CD4-positive, alpha-beta T cell treated with Interleukin-4 for 1 hour (primary cell): ENCODE measurements at regions not wholly inside any gene's neighbourhood (a gene's known extent, or its start where the extent isn't known, plus 50 kb on each side); places are given as distances from the start of the nearest gene placed in this dataset.
"Not testable (repeated sequence)": the region's sequence is repeated elsewhere in the genome, so short reads cannot be mapped to it uniquely, and the experiment has no call there.

ENCODE experiments used
- DNase-seq, 2 donors: peaks; one replicate each; pipeline ENCODE4 v3.0.0-alpha.2; 2020 to 2022

DNA sequence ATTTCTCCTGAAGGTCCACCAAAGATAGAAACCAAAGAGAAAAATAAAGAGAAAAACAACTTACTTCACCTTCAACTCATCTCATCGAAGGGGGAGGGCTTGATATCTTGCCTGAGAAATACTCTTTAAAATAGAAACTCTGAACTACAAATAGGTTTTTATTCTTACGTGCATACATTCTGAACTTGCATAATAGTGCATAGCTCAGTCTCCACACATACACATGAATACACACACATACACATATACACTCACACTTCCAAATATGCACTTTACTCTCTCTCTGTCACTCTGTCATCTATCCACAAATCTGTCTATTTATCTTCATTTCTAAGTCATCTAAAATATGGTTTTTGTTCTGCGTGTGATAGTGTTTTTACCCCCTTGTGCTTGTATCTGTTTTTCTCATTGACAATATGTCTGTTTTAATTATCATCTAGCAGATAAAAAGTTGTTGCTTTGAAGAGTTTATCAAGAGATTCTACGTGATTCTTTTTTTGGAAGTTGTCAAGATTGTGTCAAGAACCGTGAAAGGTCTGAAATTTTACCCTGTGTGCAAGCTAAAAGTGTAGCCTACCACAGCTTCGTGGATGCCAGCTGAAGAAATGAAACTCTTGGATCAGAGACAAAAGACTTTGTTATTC, 468.8 kb downstream of the EPM2A start:
- no peak for DNase-seq

DNA sequence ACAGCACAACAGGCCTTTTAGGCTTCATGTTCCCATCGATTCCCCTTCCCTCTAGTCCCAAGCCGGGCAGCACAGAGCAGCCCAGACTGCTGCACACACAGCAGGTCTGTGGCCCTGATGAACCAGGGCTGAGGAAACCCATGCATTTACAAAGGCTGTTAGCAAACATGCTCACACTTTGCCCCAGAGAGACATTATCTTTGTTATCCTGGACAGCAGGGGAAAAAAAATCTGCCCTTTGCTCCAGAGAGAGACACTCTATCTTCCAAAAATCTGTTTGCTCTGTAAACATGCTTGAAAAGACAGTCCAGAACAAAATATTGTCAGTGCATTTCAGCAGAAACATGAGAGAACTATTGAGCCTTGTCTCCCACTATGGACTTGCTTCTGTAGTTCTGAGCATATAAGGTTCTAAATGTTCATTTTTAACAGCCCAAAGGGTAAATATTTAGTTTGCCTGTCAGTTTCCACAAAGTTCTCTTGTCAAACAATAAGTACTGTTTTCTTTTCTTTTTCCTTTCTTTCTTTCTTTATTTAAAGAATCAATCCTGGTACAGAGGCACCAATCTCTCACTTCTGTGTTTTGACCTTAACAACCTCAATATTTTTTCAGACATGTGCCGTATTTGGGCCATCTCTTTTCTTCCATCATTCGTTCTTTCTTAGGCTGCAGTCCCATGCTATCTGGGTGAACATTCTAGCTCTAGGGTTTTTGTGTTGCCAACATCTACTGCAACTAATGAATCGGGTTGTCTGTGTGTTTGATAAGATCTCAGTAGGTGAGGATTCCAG, 468.0 kb downstream of the EPM2A start:
- DNase-seq: no peak

DNA sequence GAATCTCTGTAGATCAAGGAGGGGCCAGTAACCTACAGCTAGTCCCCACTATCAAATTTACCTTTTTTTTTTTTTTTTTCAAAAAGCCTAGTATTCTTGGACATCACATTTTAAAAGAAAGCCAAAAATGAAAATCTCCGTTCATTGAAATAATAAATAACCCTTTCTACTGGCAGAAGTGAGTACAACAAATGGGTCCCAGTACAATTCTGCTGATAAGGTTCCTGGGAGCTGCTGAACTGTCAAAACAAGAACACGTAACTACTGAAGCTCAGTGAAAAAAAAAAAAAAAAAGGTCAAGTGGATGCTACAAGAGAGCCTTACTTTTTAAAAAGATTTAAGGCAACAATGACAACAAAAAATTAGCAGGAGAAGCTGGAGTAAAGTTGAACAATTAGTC, 464.9 kb downstream of the EPM2A start:
- DNase-seq: no peak

DNA sequence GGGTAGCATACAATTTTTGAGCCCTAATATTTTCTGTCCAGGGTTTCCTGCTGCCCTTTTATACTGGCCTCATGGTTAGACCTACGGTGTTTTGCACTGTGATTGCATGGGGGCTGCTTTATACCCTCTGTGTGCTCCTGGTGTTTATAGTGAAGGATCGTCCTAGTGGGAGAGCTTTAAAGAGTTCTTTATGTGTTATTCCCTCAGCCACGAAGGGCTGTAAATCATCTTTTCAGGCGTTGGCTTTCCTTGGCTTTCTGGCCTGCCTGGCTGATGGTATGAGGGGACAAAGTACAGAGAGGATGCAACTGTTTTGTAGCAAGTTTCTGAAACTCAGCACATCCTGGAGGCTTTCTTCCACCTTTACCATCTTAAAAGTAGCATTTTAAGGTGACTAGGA, 464.3 kb downstream of the EPM2A start:
- no peak for DNase-seq

DNA sequence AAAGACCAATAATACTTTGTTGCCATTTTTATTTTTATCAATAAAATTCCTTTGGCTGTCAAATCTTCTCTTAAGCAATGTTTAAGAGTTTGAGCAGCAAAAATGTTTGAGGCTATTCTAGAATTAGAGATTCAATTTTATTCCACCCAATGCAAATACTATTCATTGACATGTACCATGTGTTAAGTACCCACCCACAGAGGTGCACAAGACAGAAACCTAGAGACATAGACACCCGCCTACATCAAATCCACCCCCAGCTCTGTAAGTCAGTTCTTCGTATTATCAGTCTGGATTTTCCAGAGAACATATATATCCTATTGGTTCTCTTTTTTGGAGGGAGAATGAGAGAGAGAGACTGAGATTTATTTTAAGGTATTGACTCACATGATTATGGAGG, 463.7 kb downstream of the EPM2A start:
- no peak for DNase-seq

DNA sequence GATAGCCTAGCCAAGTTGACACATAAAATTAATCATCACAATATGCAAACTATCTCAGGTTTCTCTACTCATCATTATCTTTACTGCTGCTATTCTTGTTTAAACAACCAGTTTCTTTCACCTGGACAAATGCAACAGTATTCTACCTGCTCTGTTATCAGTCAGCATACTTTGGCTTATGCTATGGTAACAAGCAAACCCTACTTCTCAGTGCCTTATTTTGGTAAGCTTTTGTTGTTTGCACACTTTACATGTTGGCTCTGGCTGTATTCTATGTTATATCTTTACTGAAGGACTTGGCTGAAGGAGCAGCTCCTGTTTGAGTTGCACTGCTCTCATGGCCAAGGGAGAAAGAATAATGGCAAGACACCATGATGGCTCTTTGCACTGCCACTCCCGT, 463.1 kb downstream of the EPM2A start:
- DNase-seq: no peak

DNA sequence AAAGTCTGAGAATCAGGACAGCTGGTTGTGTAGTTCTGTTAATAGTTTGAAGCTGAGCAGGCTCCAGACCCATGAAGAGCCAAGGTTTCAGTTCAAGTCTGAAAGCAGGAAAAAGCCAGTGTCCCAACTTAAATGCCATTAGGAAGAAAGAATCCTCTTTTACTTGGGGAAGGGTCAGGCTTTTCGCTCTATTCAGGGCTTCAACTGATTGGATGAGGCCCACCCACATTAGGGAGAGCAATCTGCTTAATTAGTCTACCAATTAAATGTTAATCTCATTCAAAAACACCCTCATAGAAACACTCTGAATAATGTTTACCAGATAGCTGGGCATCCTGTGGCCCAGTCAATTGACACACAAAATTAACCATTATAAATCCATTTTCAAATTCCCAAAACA, 462.2 kb downstream of the EPM2A start:
- DNase-seq: no peak

DNA sequence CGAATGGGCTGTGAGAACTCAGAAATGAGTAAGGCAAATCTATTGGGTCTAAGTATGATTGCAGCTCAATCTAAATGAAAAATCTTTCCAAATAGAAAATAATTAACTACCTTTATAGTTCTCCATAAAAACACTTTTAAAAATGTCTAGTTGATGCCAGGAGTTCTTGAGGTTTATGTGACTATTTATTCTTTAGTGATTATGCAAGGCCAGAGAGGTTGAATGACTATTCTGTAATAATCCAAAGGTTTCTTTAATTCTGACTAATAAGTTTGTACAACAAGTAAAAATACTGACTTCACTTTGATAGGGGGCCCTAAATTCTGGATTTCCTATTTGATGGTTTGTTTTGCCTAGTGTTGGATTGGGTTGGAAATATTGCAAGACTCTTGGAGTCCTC, 461.2 kb downstream of the EPM2A start:
- no peak for DNase-seq

DNA sequence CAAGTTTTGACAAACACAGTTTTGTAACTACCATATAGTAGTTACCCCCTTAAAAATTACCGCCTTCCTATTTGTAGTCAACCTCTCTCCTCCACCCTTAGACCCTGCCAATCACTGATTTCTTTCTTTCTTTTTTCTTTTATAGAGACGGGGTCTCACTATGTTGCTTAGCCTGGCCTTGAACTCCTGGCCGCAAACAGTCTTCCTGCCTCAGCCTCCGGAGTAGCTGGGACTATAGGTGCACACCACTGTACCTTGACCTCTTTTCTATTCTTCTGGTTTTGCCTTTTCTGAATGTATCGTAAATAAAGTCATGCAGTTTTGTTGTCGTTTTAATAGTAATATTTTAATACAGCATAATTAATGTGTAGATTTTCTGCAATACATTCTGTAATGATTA, 460.3 kb downstream of the EPM2A start:
- no peak for DNase-seq

DNA sequence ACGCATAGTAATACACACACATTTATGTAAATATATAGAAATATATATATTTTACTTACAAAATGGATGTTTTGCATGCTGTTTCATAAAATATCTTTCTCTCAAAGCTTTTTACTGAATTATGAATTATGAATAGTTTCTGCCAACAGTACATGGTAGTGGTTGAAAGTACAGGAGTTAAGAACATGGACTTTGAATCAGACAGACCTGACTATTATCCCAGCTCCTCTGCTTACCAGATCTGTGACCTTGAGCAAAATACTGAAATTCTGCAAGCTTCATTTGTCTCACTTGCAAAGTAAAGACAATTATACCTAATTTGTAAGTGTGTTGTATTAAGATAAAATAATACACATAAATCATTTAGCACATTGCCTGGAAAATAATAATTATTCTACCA, 459.5 kb downstream of the EPM2A start:
- DNase-seq: no peak

DNA sequence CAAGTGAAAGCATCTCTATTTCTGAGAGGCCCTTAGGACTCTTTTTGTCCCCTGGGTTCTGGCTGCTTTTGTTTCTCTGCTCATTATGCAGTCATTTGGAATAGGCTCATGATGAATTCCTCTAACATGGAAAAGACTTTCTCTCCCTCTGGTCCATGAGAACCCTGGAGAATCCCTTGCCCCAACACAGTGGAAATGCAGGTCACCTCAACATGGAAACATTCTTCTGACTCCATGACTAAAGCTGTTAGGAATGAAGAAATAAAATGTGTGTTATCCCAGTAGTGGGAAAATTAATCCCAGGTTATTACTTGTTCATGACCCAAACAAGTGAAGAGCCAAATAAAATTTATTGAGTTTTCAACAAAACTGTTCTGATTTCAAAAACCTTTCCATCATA, 458.6 kb downstream of the EPM2A start:
- no peak for DNase-seq

DNA sequence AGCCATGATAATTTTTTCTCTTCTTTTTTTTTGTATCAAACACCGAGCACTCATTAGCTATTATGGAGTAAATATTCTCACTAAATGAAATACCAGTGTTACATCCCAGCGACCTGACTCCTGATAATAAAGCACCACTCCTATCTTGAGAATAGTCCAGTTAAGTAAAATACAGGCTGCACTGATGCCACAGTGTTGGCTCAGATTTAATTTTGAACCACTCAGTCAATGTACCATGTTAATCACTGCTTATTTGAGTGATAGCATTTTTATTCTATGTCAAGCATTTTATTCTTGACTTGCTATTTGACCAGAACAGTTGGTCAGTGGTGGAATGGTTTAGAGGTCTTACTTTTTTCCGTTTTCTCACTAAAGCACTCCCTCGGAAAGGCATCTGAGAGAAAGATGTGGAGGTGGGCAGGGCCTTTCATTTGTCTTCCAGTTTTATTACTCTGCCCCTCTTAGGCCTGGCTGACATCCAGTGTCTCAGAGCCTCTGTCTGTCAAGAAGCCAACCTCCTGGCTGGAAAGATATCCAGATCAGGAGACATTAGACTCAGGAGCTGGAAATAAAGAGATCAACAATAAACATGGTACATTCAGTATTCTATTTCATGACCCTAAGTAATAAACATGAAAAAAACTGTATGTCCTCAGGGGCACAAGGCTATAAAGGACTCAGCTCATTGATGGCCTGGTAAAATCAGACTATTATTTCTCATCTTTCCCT, 457.8 kb downstream of the EPM2A start:
- no peak for DNase-seq

DNA sequence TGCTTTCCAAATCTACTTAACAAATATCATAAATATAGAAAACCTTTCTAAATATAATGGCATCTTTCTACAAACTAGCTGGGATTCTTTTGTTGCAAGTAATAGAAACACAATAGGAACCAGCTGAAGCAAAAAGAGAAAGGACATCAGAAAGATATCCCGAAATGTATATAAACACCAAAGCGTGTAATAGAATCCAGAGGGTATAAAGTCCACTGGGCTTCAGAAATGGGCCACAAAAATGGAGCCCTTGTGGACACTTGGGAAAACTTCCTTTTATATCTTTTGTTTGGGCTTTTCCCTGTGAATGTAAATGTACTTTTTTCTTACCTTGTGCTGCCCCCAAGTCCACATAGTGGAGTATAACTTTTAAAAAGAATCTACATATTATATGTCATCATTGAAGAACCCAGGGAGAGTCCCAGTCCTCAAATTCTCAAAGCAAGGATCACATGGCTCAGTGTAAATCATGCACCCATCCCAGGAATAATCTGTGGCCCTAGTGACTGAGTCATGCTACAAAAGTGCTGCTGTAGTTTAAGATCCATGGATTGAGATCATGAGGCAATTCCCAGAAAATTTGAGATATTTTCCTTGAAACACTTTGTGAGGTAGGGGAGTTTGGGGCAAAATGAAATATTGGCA, 457.0 kb downstream of the EPM2A start:
- no peak for DNase-seq

DNA sequence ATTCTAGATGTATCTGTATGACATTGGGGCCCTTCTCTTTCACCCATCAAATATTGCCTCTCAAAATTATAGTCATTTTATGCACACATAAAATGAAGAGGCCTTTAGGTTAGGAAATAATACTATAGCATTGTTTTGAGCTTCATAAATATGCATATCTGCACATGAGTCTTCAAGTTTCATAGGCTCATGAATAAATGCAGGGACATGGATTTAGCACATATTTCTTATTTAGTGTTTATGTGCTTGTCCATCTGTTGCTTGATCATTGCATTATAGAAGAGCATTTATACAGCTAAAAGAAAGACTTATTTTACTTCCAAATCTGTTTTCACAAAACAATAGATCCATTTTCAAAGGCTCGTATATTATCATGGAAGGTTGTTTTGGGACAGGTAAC, 455.8 kb downstream of the EPM2A start:
- DNase-seq: no peak

DNA sequence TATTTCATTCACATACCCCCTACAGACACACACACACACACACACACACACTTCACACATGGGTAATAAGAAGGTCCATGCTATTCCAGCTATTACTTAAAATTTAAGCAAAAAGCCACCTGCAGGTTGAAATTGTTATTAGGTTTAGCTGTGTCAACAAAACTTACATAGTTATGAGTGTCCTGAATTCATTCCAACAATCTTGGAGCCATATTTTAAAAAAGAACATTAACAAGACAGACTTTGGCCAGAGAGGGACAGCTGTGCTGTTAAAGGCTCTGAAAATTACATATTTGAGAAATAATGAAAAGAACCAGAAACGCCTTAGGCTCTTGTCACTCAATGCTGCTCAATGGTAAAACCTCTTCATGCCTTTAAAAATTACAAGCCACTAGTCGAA, 455.3 kb downstream of the EPM2A start:
- no peak for DNase-seq

DNA sequence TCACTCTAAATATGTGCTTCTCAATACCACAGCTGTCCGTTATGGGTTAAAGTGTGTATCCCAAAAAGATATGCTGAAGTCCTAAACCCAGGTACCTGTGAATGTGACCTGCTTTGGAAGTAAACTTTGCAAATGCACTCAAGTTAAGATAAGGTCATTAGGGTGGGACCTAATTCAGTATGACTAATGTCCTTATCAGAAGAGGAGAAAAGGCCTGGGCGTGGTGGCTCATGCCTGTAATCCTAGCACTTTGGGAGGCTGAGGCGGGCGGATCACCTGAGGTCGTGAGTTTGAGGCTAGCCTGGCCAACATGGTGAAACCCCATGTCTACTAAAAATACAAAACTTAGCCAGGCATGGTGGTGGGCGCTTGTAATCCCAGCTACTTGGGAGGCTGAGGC, 452.1 kb downstream of the EPM2A start:
- DNase-seq: not testable (repeated sequence)

DNA sequence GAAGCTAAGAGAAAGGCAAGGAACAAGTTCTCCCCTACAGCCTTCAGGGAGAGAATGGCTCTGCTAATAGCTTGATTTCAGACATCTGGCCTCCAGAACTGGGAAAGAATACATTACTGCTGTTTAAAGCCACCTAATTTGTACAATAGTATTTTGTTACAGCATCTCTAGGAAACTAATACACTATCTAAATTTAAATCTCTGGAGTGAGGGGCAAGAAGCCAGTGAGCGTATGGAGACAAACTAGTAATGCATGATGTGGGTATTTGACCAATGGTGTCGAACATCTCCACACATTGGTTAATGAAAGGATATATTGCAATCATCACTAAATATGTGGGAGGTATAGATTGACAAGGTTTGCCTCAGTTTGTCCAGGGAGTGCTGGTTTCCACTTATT, 451.5 kb downstream of the EPM2A start:
- no peak for DNase-seq

DNA sequence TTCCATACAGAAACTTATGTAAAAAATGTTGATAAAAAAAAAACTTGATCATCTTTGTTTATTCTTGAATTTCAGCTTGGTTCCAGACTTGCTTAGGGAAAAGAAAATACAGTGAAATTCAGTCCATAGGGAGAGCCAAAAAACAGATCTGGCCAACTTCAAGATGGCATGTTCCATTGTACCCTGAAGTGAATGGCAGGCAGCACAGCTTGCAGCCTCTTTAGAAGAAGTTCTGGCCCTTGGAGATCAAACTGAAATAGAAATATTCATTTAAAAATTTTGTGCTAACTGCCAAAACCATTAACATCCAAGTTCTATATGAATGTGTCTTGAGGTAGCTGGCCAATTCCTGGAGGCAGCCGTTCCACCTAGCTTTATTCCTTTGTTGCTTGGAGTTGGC, 448.4 kb downstream of the EPM2A start:
- no peak for DNase-seq

DNA sequence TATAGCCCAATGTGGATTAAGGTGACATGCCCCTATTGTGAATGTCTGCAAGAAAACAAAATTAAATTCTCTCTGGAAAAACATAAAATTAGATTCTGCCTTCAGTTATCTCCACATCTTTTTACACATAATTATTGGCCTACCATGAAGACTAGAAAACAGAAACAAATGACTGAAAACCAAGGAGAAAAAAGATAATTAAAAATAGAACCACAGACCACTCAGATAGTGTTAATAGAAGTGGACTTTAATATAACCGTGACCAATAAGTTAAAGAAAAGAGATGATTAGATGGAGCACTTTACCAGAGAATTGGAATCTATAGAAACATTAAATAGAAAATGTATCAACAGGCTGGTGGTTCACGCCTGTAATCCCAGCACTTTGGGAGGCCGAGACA, 445.7 kb downstream of the EPM2A start:
- no peak for DNase-seq

DNA sequence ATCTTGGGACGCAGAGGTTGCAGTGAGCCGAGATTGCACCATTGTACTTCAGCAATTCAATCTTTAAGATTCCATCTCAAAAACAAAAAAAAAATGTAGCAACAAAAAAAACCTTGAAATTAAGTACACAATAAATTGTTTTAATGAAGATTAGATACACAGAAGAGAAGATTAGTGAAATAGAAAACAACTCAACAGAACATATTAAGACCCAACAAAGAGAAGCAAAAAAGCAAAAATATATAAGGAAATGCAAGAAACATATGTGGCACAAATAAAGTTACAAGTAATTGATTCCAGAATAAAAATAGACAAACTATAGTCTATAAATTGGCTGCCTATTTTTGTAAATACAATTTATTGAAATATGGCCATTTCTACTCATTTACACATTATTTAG, 445.2 kb downstream of the EPM2A start:
- no peak for DNase-seq

DNA sequence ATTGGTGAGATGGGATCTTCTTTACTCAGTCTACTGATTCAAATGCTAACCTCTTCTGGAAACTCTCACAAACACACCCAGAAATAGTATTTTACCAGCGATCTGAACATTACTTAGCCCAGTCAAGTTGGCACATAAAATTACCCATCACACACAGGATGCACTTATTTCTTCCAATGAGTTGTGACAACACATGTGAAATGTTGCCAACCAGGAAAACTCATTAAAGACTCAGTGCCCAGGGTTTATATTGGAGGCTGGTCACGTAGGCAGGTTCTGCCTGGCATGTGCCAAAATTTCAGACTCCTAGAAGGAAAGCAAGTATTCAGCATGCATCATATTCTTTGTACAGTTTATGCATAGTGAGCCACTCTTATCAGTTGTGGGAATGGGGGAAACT, 443.3 kb downstream of the EPM2A start:
- DNase-seq: no peak

DNA sequence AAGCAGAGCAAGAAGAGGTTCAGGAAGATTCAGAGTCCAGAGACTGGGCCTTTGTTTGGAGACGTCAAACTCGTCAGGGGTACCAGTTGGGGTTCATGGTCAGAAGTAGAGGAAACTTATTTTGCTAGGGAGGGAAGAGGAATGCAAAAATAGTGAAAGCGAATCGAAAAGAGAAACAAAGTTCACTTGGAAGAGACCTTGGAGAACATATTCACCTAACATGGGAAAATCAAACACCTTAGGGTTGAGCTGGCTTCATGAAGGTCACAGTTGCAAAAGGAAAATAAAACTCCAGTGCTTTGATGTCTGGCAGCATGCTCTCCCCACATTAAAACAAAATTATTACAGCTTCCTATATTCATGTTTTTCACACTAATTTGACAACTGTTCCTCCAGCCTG, 440.4 kb downstream of the EPM2A start:
- no peak for DNase-seq

DNA sequence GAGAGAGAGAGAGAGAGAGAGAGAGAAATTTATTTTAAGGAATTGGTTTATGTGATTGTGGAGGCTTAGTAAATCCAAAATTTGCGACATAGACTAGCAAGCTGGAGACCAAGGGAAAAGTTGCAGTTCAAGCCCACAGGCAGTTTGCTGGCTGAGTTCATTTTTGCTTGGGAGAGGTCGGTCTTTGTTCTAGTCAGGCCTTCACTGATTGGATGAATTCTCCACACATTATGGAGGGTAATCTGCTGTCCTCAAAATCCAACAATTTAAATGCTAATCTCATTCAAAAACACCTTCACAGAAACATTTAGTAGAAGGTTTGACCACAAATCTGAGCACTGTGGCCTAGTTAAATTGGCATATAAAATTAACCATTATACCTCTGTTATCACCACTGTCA, 439.6 kb downstream of the EPM2A start:
- no peak for DNase-seq

DNA sequence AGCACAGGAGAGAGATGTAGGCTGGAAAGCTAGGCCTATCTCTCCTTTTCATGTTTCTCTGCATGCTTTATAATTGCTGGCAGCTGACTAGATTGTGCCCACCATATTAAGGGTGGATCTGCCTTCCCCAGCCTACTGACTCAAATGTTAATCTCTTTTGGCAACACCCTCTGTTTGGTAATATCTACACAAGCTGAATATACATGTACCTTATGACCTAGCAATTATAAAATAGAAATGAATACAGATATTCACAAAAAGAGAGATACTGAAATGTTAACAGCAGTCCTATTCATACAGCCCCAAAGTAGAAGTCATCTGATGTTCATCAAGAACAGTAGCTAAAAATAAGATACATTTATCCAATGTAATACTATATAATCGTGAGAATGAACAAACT, 429.6 kb downstream of the EPM2A start:
- DNase-seq: no peak
